Esophagus (tissue), 2 donors: ENCODE measurements at regions not wholly inside any gene's neighbourhood (a gene's known extent, or its start where the extent isn't known, plus 50 kb on each side); places are given as distances from the start of the nearest gene placed in this dataset.
A peak's percentile ranks its signal among the peaks of the same experiment; 100 is the strongest.
"Not testable (repeated sequence)": the region's sequence is repeated elsewhere in the genome, so short reads cannot be mapped to it uniquely, and the experiment has no call there.

ENCODE experiments used
- H3K27ac ChIP-seq, 2 donors: one replicate each; pipeline ENCODE4 v1.5.1; 2013; ENCODE audit warnings: low read depth in 2 of 2, mild to moderate bottlenecking in 2 of 2, inconsistent platforms in 1 of 2, low read length in 1 of 2, moderate library complexity in 1 of 2
- H3K27me3 ChIP-seq, 2 donors: one replicate each; pipeline ENCODE4 v1.6.1; 2013; ENCODE audit warnings: low read length in 2 of 2, control low read depth in 1 of 2, mild to moderate bottlenecking in 1 of 2; ENCODE audit not compliant: insufficient read depth in 2 of 2, control insufficient read depth in 1 of 2
- H3K36me3 ChIP-seq, 2 donors: one replicate each; pipeline ENCODE4 v1.6.1; 2013; ENCODE audit warnings: low read length in 1 of 2; ENCODE audit not compliant: control insufficient read depth in 2 of 2, insufficient read depth in 2 of 2
- H3K4me1 ChIP-seq, 2 donors: one replicate each; pipeline ENCODE4 v1.6.1; 2013; ENCODE audit warnings: low read length in 1 of 2; ENCODE audit not compliant: control insufficient read depth in 2 of 2, insufficient read depth in 2 of 2
- H3K4me3 ChIP-seq, 2 donors: one replicate each; pipeline ENCODE4 v1.5.1; 2013; ENCODE audit warnings: low read length in 2 of 2, mild to moderate bottlenecking in 2 of 2, low read depth in 1 of 2, moderate library complexity in 1 of 2
- H3K9me3 ChIP-seq, 2 donors: one replicate each; pipeline ENCODE4 v1.6.1; 2013; ENCODE audit warnings: mild to moderate bottlenecking in 2 of 2, low read depth in 1 of 2, low read length in 1 of 2, moderate library complexity in 1 of 2; ENCODE audit not compliant: control insufficient read depth in 2 of 2, insufficient read depth in 1 of 2
- WGBS, 2 donors: extraction: QIAGEN DNeasy Blood & Tissue Kit; methylation state at CpG; one replicate each; pipeline ENCODE4 v1.1.7; 2013; 5-methylcytosine and 5-hydroxymethylcytosine counted together
- donor health status: healthy with polysubstance abuse.
- donor health status: Bipolar disorder and iron deficiency.

- not testable (repeated sequence) for H3K27ac ChIP-seq, H3K36me3 ChIP-seq, H3K9me3 ChIP-seq, H3K4me1 ChIP-seq, H3K27me3 ChIP-seq, H3K4me3 ChIP-seq
- WGBS, 2 donors = 93 to 94% methylated on average over 42 to 45 of the region's 45 CpGs
These were observed 79.0 kb upstream of the TBX5 start for GRCh38 chr12:114484822-114485459.

GRCh38 chr12:114483996-114484395 lies 78.1 kb upstream of the TBX5 start:
- Histone ChIP-seq H3K27ac (no peak overlapping the region), H3K4me3 (no peak overlapping the region), H3K27me3 (peaks cover 0 to 11% of the 10 kb centered on the region in 2 donors), H3K36me3 (no peaks in the 10 kb centered on the region), H3K4me1 (peaks cover 0 to 3% of the 10 kb centered on the region in 2 donors), H3K9me3 (peaks cover 0 to 3% of the 10 kb centered on the region in 2 donors)
- WGBS, 2 donors = 44 to 45% methylated on average over 3 of the region's 3 CpGs

- peaks cover 0 to 2% of the 10 kb centered on the region in 2 donors for H3K9me3 ChIP-seq
- WGBS, 2 donors = 12 to 18% methylated on average over 6 of the region's 6 CpGs
- peaks cover 0 to 13% of the 10 kb centered on the region in 2 donors for H3K27me3 ChIP-seq
- H3K36me3 ChIP-seq = no peaks in the 10 kb centered on the region
- H3K4me3 ChIP-seq = no peak overlapping the region
- H3K4me1 ChIP-seq = peaks cover 0 to 3% of the 10 kb centered on the region in 2 donors
- H3K27ac ChIP-seq = no peak overlapping the region
These were observed 75.2 kb upstream of the TBX5 start for GRCh38 chr12:114481200-114481535.

GRCh38 chr12:114480337-114481199 lies 74.6 kb upstream of the TBX5 start:
- peaks cover 0 to 11% of the 10 kb centered on the region in 2 donors for H3K27me3 ChIP-seq
- H3K27ac ChIP-seq = no peak overlapping the region
- no peaks in the 10 kb centered on the region for H3K9me3 ChIP-seq
- H3K4me1 ChIP-seq = peaks cover 0 to 3% of the 10 kb centered on the region in 2 donors
- peak overlapping the region in 1 of 2 donors; percentile 32 for H3K4me3 ChIP-seq
- H3K36me3 ChIP-seq = no peaks in the 10 kb centered on the region
- WGBS, 2 donors = 6% methylated on average over 34 of the region's 34 CpGs

- H3K27me3 ChIP-seq = peaks cover 0 to 11% of the 10 kb centered on the region in 2 donors
- no peaks in the 10 kb centered on the region for H3K9me3 ChIP-seq
- no peak overlapping the region for H3K27ac ChIP-seq
- peaks cover 0 to 3% of the 10 kb centered on the region in 2 donors for H3K4me1 ChIP-seq
- no peaks in the 10 kb centered on the region for H3K36me3 ChIP-seq
- 6 to 7% methylated on average over 22 of the region's 22 CpGs for WGBS, 2 donors
- peak overlapping the region in 1 of 2 donors; percentile 32 for H3K4me3 ChIP-seq
These were observed 73.9 kb upstream of the TBX5 start for GRCh38 chr12:114479831-114480230.

GRCh38 chr12:114478865-114479264 lies 72.9 kb upstream of the TBX5 start:
- Histone ChIP-seq H3K4me3 (no peak overlapping the region), H3K27me3 (peaks cover 0 to 11% of the 10 kb centered on the region in 2 donors), H3K27ac (no peak overlapping the region), H3K36me3 (no peaks in the 10 kb centered on the region), H3K9me3 (no peaks in the 10 kb centered on the region), H3K4me1 (peaks cover 0 to 3% of the 10 kb centered on the region in 2 donors)
- WGBS, 2 donors = 42 to 48% methylated on average over 5 of the region's 5 CpGs

GRCh38 chr12:114477989-114478395 lies 72.0 kb upstream of the TBX5 start:
- H3K4me1 ChIP-seq = peaks cover 0 to 3% of the 10 kb centered on the region in 2 donors
- no peaks in the 10 kb centered on the region for H3K9me3 ChIP-seq
- 16 to 28% methylated on average over 5 of the region's 5 CpGs for WGBS, 2 donors
- H3K4me3 ChIP-seq = no peak overlapping the region
- H3K36me3 ChIP-seq = no peaks in the 10 kb centered on the region
- H3K27me3 ChIP-seq = peaks cover 0 to 11% of the 10 kb centered on the region in 2 donors
- no peak overlapping the region for H3K27ac ChIP-seq

- Histone ChIP-seq H3K27me3 (peaks cover 0 to 11% of the 10 kb centered on the region in 2 donors), H3K27ac (no peak overlapping the region), H3K36me3 (no peaks in the 10 kb centered on the region), H3K4me1 (peaks cover 0 to 3% of the 10 kb centered on the region in 2 donors), H3K9me3 (no peaks in the 10 kb centered on the region), H3K4me3 (no peak overlapping the region)
- 34 to 40% methylated on average over 2 of the region's 2 CpGs for WGBS, 2 donors
These were observed 70.2 kb upstream of the TBX5 start for GRCh38 chr12:114476159-114476558.

GRCh38 chr12:114473717-114474116 lies 67.8 kb upstream of the TBX5 start:
- WGBS, 2 donors = 73 to 75% methylated on average over 3 of the region's 3 CpGs
- Histone ChIP-seq H3K27ac (no peak overlapping the region), H3K4me3 (no peak overlapping the region), H3K27me3 (no peaks in the 10 kb centered on the region), H3K9me3 (no peaks in the 10 kb centered on the region), H3K36me3 (no peaks in the 10 kb centered on the region), H3K4me1 (no peaks in the 10 kb centered on the region)
